ENCODE measurements at regions not wholly inside any gene's neighbourhood (a gene's known extent, or its start where the extent isn't known, plus 50 kb on each side); places are given as distances from the start of the nearest gene placed in this dataset.

GRCh38 chr2:236974752-236975151 is 110.9 kb upstream of the COPS8 start:
- TF ChIP-seq EZH2phosphoT487 (IDR thresholded peaks at IDR 0.05; ENCODE audit: low read depth, severe bottlenecking, unreplicated experiment): no peak
- TF ChIP-seq, protein P1, sequence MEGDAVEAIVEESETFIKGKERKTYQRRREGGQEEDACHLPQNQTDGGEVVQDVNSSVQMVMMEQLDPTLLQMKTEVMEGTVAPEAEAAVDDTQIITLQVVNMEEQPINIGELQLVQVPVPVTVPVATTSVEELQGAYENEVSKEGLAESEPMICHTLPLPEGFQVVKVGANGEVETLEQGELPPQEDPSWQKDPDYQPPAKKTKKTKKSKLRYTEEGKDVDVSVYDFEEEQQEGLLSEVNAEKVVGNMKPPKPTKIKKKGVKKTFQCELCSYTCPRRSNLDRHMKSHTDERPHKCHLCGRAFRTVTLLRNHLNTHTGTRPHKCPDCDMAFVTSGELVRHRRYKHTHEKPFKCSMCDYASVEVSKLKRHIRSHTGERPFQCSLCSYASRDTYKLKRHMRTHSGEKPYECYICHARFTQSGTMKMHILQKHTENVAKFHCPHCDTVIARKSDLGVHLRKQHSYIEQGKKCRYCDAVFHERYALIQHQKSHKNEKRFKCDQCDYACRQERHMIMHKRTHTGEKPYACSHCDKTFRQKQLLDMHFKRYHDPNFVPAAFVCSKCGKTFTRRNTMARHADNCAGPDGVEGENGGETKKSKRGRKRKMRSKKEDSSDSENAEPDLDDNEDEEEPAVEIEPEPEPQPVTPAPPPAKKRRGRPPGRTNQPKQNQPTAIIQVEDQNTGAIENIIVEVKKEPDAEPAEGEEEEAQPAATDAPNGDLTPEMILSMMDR (IDR thresholded peaks at IDR 0.05; ENCODE audit: poor library complexity): no peak
